ENCODE measurements at regions not wholly inside any gene's neighbourhood (a gene's known extent, or its start where the extent isn't known, plus 50 kb on each side); places are given as distances from the start of the nearest gene placed in this dataset.

GRCh38 chr4:14943749-14944148 lies 58.5 kb upstream of the CPEB2 start:
- POLR2A ChIA-PET (ENCODE audit: partially characterized antibody), result no interaction called here
- H4K20me1 ChIP-seq (replicated peaks in 1 of 2; ENCODE audit: control insufficient read depth in 1 of 2, insufficient read depth in 2 of 2, low read length in 2 of 2), result no peaks in the 10 kb centered on the region
- H3K36me3 ChIP-seq (ENCODE audit: control insufficient read depth in 2 of 4, insufficient read depth in 4 of 4, low read length in 3 of 4), result no peaks in the 10 kb centered on the region
- no peak overlapping the region; the same call in 1 of the 2 replicates for H2AFZ ChIP-seq (ENCODE audit: low read length)
- H3K23ac ChIP-seq (ENCODE audit: insufficient read length), result no peak overlapping the region
- H3K27ac ChIP-seq (ENCODE audit: low read depth, low read length), result no peak overlapping the region
- H3K56ac ChIP-seq (replicated peaks; ENCODE audit: insufficient read length, low read depth, low read length), result no peak overlapping the region
- no peak overlapping the region for H3K4ac ChIP-seq (replicated peaks; ENCODE audit: insufficient read length, low read depth, low read length)
- no peak for FAIRE-seq
- H4K91ac ChIP-seq (replicated peaks; ENCODE audit: insufficient read length, low read length), result no peak overlapping the region
- H3K27me3 ChIP-seq (replicated peaks in 1 of 4; ENCODE audit: control insufficient read depth in 3 of 4, extremely low read depth in 1 of 4, insufficient read depth in 3 of 4, low read length in 3 of 4), result no peaks in the 10 kb centered on the region
- H3K9me3 ChIP-seq (ENCODE audit: insufficient read depth in 2 of 2, low read depth in 1 of 2, low read length in 1 of 2), result no peaks in the 10 kb centered on the region
- H3K9ac ChIP-seq (replicated peaks in 1 of 4; ENCODE audit: extremely low read depth in 1 of 4, low read depth in 3 of 4, low read length in 3 of 4), result no peak overlapping the region
- H3K18ac ChIP-seq (ENCODE audit: extremely low read depth, low read length), result no peak overlapping the region
- no peaks in the 10 kb centered on the region for H3K4me1 ChIP-seq (replicated peaks in 1 of 4; ENCODE audit: control insufficient read depth in 3 of 4, insufficient read depth in 4 of 4, low read length in 3 of 4)
- H3K4me2 ChIP-seq (ENCODE audit: insufficient read depth in 1 of 2, low read depth in 2 of 2, low read length in 2 of 2), result no peak overlapping the region
- no peak overlapping the region for H3K4me3 ChIP-seq (ENCODE audit: extremely low read depth in 1 of 4, insufficient read depth in 2 of 4, low read depth in 3 of 4, low read length in 4 of 4)
- H2BK120ac ChIP-seq (replicated peaks; ENCODE audit: low read depth, low read length), result no peak overlapping the region
- H2AK5ac ChIP-seq (ENCODE audit: low read depth, low read length), result no peak overlapping the region
- WGBS, 2 experiments (ENCODE audit: extremely low coverage in 1 of 2, insufficient coverage in 1 of 2, insufficient read length in 1 of 2, insufficient replicate concordance in 2 of 2, low coverage in 1 of 2, low lambda C conversion rate in 2 of 2, missing lambda C conversion rate in 1 of 2), result 85% methylated on average over 7 of the region's 7 CpGs; no CpG with 5 or more reads in 1 of the 2 experiments
- H4K8ac ChIP-seq (ENCODE audit: extremely low read depth, insufficient read depth, low read length), result no peak overlapping the region
- no peak overlapping the region for H2BK20ac ChIP-seq (ENCODE audit: low read length)
- CTCF ChIA-PET (ENCODE audit: partially characterized antibody), result no interaction called here
- H3K79me2 ChIP-seq (ENCODE audit: control insufficient read depth in 1 of 2, insufficient read depth in 2 of 2, low read length in 2 of 2), result no peaks in the 10 kb centered on the region
- H3K23me2 ChIP-seq (ENCODE audit: low read depth, low read length), result no peaks in the 10 kb centered on the region
- no peaks in the 10 kb centered on the region for H3K79me1 ChIP-seq (ENCODE audit: low read depth, low read length)
- H4K5ac ChIP-seq (ENCODE audit: insufficient read length, low read depth, low read length), result no peak overlapping the region
- no peak for DNase-seq (ENCODE audit: low read depth in 1 of 2, low spot score in 2 of 2)
- no peak overlapping the region for H2BK5ac ChIP-seq (ENCODE audit: low read depth, low read length)
- no peak overlapping the region for H3K14ac ChIP-seq (ENCODE audit: insufficient read length)
- no peak overlapping the region for H2BK12ac ChIP-seq (ENCODE audit: low read depth, low read length)
- H2BK15ac ChIP-seq (ENCODE audit: low read length), result no peak overlapping the region
- no peak for TF ChIP-seq SRF (IDR thresholded peaks at IDR 0.05; ENCODE audit: low read depth, low read length)
- TF ChIP-seq SP1 (IDR thresholded peaks at IDR 0.05; ENCODE audit: low read depth, low read length), result no peak
- TF ChIP-seq PHF8 (conservative IDR thresholded peaks at IDR 0.05; ENCODE audit: low read depth, low read length), result no peak
- TF ChIP-seq SP4 (IDR thresholded peaks at IDR 0.05; ENCODE audit: low read length), result no peak
- no peak for TF ChIP-seq ASH2L (IDR thresholded peaks at IDR 0.05; ENCODE audit: low read length)
- no peak for TF ChIP-seq HDAC6 (IDR thresholded peaks at IDR 0.05; ENCODE audit: low read depth, low read length)
- TF ChIP-seq POLR2AphosphoS5 (IDR thresholded peaks at IDR 0.05; ENCODE audit: low read depth, low read length), result no peak
- TF ChIP-seq CREB1 (IDR thresholded peaks at IDR 0.05), result no peak
- no peak for TF ChIP-seq RAD21 (IDR thresholded peaks at IDR 0.05 in 1 of 2, conservative IDR thresholded peaks at IDR 0.05 in 1 of 2; ENCODE audit: low read depth in 2 of 2, low read length in 2 of 2)
- TF ChIP-seq RFX5 (IDR thresholded peaks at IDR 0.05; ENCODE audit: borderline replicate concordance, low read depth, low read length), result no peak
- no peak for TF ChIP-seq ZNF274 (IDR thresholded peaks at IDR 0.05; ENCODE audit: borderline replicate concordance, extremely low read depth, low read length)
- TF ChIP-seq CEBPB (IDR thresholded peaks at IDR 0.05; ENCODE audit: low read depth, low read length), result no peak
- TF ChIP-seq CBX5 (IDR thresholded peaks at IDR 0.05; ENCODE audit: low read depth, low read length), result no peak
- no peak for TF ChIP-seq TCF12 (IDR thresholded peaks at IDR 0.05; ENCODE audit: low read depth, low read length)
- no peak for TF ChIP-seq SUZ12 (IDR thresholded peaks at IDR 0.05; ENCODE audit: low read length)
- TF ChIP-seq USF2 (IDR thresholded peaks at IDR 0.05; ENCODE audit: low read length), result no peak

Data from H1 (cell line).